Endothelial cell of umbilical vein (primary cell): ENCODE measurements at regions not wholly inside any gene's neighbourhood (a gene's known extent, or its start where the extent isn't known, plus 50 kb on each side); places are given as distances from the start of the nearest gene placed in this dataset.
"Not testable (repeated sequence)": the region's sequence is repeated elsewhere in the genome, so short reads cannot be mapped to it uniquely, and the experiment has no call there.

Source experiments
- BruUV-seq: library from RNA; stranded (reverse); fragments of 400-500 nt; replicated peaks from 2 replicates; lab custom pipeline; 2021; lab: Mats Ljungman, UMichigan
- CTCF ChIA-PET: fragments of 300-600, 350-600 bp; sonication (Branson Sonifier 250); formaldehyde crosslinking; loops from one replicate; lab custom pipeline; 2021; ENCODE audit warnings: antibody characterized with exemption, inconsistent platforms; lab: Charles Lee
- POLR2A ChIA-PET: fragments of 300-600, 350-600 bp; sonication (Branson Sonifier 250); formaldehyde crosslinking; loops from one replicate; lab custom pipeline; 2021; ENCODE audit warnings: antibody characterized with exemption, inconsistent platforms; lab: Charles Lee
- DNase-seq: peaks from one replicate; pipeline ENCODE4 v3.0.0-alpha.2; 2011; ENCODE audit warnings: low read depth, low spot score
- FAIRE-seq: peaks from 2 replicates; lab custom pipeline; 2011; peaks lifted over from hg19 to GRCh38; lab: Jason Lieb, UNC
- H2AFZ ChIP-seq: 2 replicates; pipeline ENCODE4 v1.6.0; 2012; ENCODE audit warnings: low read depth, low read length, control low read depth, inconsistent platforms
- H3K27ac ChIP-seq: 2 replicates; pipeline ENCODE4 v1.5.1; 2011; ENCODE audit warnings: low read depth, mild to moderate bottlenecking, control low read depth, low read length, moderate library complexity; ENCODE audit not compliant: insufficient read depth
- H3K27me3 ChIP-seq, 2 experiments: 2 replicates each; pipeline versions ENCODE4 v1.6.0 to v1.6.1; 2011; ENCODE audit warnings: low read length in 2 of 2, mixed read lengths in 1 of 2; ENCODE audit not compliant: control insufficient read depth in 2 of 2, insufficient read depth in 2 of 2
- H3K36me3 ChIP-seq, 2 experiments: 2 replicates in 1 of 2; 3 replicates in 1 of 2; pipeline ENCODE4 v1.5.1; 2011; ENCODE audit warnings: low read length in 2 of 2, mild to moderate bottlenecking in 1 of 2, moderate library complexity in 1 of 2; ENCODE audit not compliant: control insufficient read depth in 2 of 2, insufficient read depth in 2 of 2; ENCODE audit errors: extremely low read depth in 1 of 2
- H3K4me1 ChIP-seq: 3 replicates; pipeline ENCODE4 v1.5.1; 2011; ENCODE audit warnings: mild to moderate bottlenecking, low read length; ENCODE audit not compliant: control insufficient read depth, insufficient read depth; ENCODE audit errors: extremely low read depth
- H3K4me2 ChIP-seq: 2 replicates; pipeline ENCODE4 v1.6.1; 2011; ENCODE audit warnings: low read length, control low read depth, mixed read lengths; ENCODE audit not compliant: insufficient read depth
- H3K4me3 ChIP-seq, 3 experiments: fragments of 200-600 bp in 1 of 3; sonication (generic), shearing (Covaris generic) in 1 of 3; replicated peaks in 1 of 3; 2 replicates each; pipeline ENCODE4 v1.5.1; 2011 to 2016; ENCODE audit warnings: control low read depth in 3 of 3, low read length in 3 of 3, mild to moderate bottlenecking in 2 of 3, inconsistent platforms in 1 of 3, low read depth in 1 of 3, moderate library complexity in 1 of 3; ENCODE audit not compliant: insufficient read depth in 1 of 3
- H3K79me2 ChIP-seq: 2 replicates; pipeline ENCODE4 v1.6.0; 2012; ENCODE audit warnings: low read length, inconsistent platforms; ENCODE audit not compliant: control insufficient read depth, insufficient read depth
- H3K9ac ChIP-seq: replicated peaks from 2 replicates; pipeline ENCODE3; 2011; ENCODE audit warnings: low read length, control low read depth; ENCODE audit not compliant: insufficient read depth; ENCODE audit errors: extremely low read depth
- H3K9me1 ChIP-seq: replicated peaks from 3 replicates; pipeline ENCODE4 v1.6.0; 2011; ENCODE audit warnings: mild to moderate bottlenecking, low read length; ENCODE audit not compliant: control insufficient read depth, insufficient read depth; ENCODE audit errors: extremely low read depth
- H3K9me3 ChIP-seq: replicated peaks from 2 replicates; pipeline ENCODE4 v1.5.1; 2012; ENCODE audit warnings: low read length, inconsistent platforms; ENCODE audit not compliant: control insufficient read depth, insufficient read depth
- H4K20me1 ChIP-seq: replicated peaks from 2 replicates; pipeline ENCODE3; 2011; ENCODE audit warnings: mild to moderate bottlenecking, low read length; ENCODE audit not compliant: control insufficient read depth, insufficient read depth; ENCODE audit errors: extremely low read depth
- EZH2 ChIP-seq: IDR thresholded peaks from 2 replicates; pipeline ENCODE4 v1.6.1; 2012; ENCODE audit warnings: borderline replicate concordance, low read depth, mild to moderate bottlenecking, moderate library complexity, low read length, inconsistent platforms; ENCODE audit not compliant: severe bottlenecking
- FOS ChIP-seq: IDR thresholded peaks from 2 replicates; pipeline ENCODE4 v1.6.1; 2011; ENCODE audit warnings: mild to moderate bottlenecking, low read length, moderate library complexity, borderline replicate concordance; ENCODE audit not compliant: insufficient read depth
- GATA2 ChIP-seq: IDR thresholded peaks from 2 replicates; pipeline ENCODE4 v1.7.0; 2011; ENCODE audit warnings: low read depth, mild to moderate bottlenecking, moderate library complexity, mixed read lengths, low read length; ENCODE audit not compliant: insufficient read length, insufficient read depth
- JUN ChIP-seq: IDR thresholded peaks from 2 replicates; pipeline ENCODE4 v1.6.1; 2011; ENCODE audit warnings: borderline replicate concordance, low read depth; ENCODE audit not compliant: insufficient read length, insufficient read depth
- MYC ChIP-seq: IDR thresholded peaks from one replicate; pipeline ENCODE4 v1.6.1; 2011; ENCODE audit warnings: mild to moderate bottlenecking, low read depth, low read length
- POLR2A ChIP-seq: IDR thresholded peaks from 2 replicates; pipeline ENCODE4 v1.6.1; 2012; ENCODE audit warnings: low read depth, mild to moderate bottlenecking, control low read depth, low read length
- dilution Hi-C: fragments of 300-500 bp; cut with MboI; formaldehyde crosslinking; loops from one replicate; pipeline ENCODE4 v1.15.0; 2019; ENCODE audit warnings: low sequenced_read_pairs; ENCODE audit not compliant: extremely low pct_ligation_motif_present
- intact Hi-C: fragments of 100-400 bp; cut with micrococcal nuclease; formaldehyde crosslinking; loops from one replicate; pipeline ENCODE4 v1.10.0; 2022
- TF ChIP-seq, protein P1 (sequence below), 2 donors: IDR thresholded peaks; 1 replicate in 1 of 2; 2 replicates in 1 of 2; pipeline ENCODE4 v1.5.1; 2011; ENCODE audit warnings: low read length in 2 of 2, mild to moderate bottlenecking in 2 of 2, moderate library complexity in 2 of 2, control low read depth in 1 of 2, inconsistent platforms in 1 of 2, low read depth in 1 of 2; ENCODE audit not compliant: insufficient read depth in 1 of 2; ENCODE audit errors: extremely low read depth in 1 of 2

DNA sequence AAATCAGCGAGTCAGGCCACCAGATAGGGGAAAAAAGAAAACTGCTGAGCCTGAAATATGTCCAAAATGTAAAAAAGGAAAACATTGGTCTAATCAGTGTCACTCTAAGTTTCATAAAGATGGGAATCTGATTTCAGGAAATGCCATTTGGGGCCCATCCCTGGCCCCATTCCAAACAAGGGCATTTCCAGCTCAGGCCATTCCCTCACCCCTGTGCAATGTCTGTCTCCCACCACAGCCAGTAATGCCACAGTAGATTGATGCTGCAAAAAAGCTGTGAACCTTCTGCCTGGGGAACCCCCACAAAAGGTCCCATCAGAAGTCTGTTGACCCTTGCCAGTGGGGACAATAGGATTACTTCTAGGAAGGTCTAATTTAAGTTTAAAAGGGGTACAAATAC lies 199.6 kb downstream of the YTHDC2 start:
- Histone ChIP-seq H3K27ac (no peak overlapping the region), H3K4me2 (no peak overlapping the region), H3K9me3 (no peaks in the 10 kb centered on the region), H3K4me1 (no peaks in the 10 kb centered on the region), H3K79me2 (no peaks in the 10 kb centered on the region), H3K4me3 (no peak overlapping the region), H4K20me1 (no peaks in the 10 kb centered on the region), H3K27me3 (no peaks in the 10 kb centered on the region), H3K9me1 (no peaks in the 10 kb centered on the region), H3K9ac (no peak overlapping the region), H2AFZ (no peak overlapping the region), H3K36me3 (no peaks in the 10 kb centered on the region)
- intact Hi-C loops = no loop called here
- POLR2A ChIA-PET = no interaction called here
- dilution Hi-C loops = no loop called here
- no peak for TF ChIP-seq FOS
- no peak for TF ChIP-seq GATA2
- TF ChIP-seq POLR2A = no peak
- no peak for TF ChIP-seq EZH2
- TF ChIP-seq MYC = no peak
- TF ChIP-seq, protein P1, sequence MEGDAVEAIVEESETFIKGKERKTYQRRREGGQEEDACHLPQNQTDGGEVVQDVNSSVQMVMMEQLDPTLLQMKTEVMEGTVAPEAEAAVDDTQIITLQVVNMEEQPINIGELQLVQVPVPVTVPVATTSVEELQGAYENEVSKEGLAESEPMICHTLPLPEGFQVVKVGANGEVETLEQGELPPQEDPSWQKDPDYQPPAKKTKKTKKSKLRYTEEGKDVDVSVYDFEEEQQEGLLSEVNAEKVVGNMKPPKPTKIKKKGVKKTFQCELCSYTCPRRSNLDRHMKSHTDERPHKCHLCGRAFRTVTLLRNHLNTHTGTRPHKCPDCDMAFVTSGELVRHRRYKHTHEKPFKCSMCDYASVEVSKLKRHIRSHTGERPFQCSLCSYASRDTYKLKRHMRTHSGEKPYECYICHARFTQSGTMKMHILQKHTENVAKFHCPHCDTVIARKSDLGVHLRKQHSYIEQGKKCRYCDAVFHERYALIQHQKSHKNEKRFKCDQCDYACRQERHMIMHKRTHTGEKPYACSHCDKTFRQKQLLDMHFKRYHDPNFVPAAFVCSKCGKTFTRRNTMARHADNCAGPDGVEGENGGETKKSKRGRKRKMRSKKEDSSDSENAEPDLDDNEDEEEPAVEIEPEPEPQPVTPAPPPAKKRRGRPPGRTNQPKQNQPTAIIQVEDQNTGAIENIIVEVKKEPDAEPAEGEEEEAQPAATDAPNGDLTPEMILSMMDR (IDR thresholded peaks at IDR 0.05; ENCODE audit: extremely low read depth in 1 of 2, insufficient read depth in 1 of 2, low read depth in 1 of 2, low read length in 2 of 2) = no peak
- no peak for TF ChIP-seq JUN
- CTCF ChIA-PET = no interaction called here
- no TSS peak for BruUV-seq
- DNase-seq = no peak
- no peak for FAIRE-seq

DNA sequence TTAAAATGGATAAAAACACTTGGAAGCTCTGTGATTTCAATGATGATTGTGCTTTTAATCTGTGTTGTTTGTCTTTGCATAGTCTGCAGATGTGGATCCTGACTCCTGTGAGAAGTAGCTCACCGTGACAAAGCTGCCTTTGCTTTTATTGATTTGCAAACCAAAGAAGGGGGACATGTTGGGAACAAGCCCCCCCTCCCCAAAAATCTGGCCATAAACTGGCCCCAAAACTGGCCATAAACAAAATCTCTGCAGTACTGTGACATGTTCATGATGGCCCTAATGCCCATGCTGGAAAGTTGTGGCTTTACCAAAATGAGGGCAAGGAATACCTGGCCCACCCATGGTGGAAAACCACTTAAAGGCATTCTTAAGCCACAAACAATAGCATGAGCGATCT lies 202.4 kb downstream of the YTHDC2 start:
- H3K27me3 ChIP-seq, FAIRE-seq, CTCF ChIA-PET, H3K4me1 ChIP-seq, H3K36me3 ChIP-seq, intact Hi-C loops, BruUV-seq, H3K9ac ChIP-seq, H3K9me1 ChIP-seq, H3K9me3 ChIP-seq, H3K79me2 ChIP-seq, H2AFZ ChIP-seq, H3K4me3 ChIP-seq, H3K4me2 ChIP-seq, H4K20me1 ChIP-seq, dilution Hi-C loops, DNase-seq, H3K27ac ChIP-seq, POLR2A ChIA-PET: not testable (repeated sequence)
